Ureter (tissue), 1 donor: ENCODE measurements at regions not wholly inside any gene's neighbourhood (a gene's known extent, or its start where the extent isn't known, plus 50 kb on each side); places are given as distances from the start of the nearest gene placed in this dataset.
"Not testable (repeated sequence)": the region's sequence is repeated elsewhere in the genome, so short reads cannot be mapped to it uniquely, and the experiment has no call there.

Experiments used
- DNase-seq: peaks from one replicate; pipeline ENCODE4 v3.0.0-alpha.2; 2020; ENCODE audit warnings: low spot score
- donor health status: DM: yes; HTN: yes; CAD: no.

DNA sequence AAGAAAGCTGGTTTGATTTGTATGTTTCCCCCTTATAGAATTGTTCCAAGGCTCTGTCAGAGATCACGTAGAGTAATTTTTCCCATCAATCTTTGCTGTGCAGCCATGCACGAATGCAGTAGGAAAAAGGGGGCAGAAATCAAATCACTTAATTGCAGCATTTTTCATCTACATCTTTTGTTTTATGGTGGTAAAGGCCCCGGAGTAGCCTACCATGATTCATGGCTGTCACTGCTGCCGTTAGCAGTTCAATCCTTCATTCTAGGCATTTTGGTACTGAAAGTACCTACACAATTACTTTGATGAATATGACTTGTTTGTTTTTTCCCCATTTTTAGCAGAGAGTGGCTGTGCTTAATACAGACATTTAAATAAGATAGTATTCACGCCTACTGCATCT, 631.9 kb upstream of the MMS22L start:
- DNase-seq = no peak

DNA sequence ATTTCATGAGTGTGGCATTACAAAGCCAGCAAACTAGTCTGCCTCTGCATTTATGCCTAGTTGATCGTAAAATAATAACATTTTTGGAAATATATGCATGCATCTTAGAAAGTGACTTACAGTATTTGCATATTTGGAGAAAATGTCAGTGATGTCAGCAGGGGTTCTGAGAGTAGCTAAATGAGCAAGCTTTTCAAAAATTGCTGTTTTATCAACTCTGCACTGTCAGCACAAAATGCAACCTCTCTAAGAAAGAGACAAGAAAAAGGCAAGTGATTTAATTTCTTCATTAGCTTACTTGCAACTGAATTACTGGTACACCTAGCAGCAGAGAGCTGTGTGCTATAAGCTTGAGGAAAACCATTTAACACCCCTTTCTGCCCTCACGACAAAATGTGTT, 632.5 kb upstream of the MMS22L start:
- DNase-seq = no peak

DNA sequence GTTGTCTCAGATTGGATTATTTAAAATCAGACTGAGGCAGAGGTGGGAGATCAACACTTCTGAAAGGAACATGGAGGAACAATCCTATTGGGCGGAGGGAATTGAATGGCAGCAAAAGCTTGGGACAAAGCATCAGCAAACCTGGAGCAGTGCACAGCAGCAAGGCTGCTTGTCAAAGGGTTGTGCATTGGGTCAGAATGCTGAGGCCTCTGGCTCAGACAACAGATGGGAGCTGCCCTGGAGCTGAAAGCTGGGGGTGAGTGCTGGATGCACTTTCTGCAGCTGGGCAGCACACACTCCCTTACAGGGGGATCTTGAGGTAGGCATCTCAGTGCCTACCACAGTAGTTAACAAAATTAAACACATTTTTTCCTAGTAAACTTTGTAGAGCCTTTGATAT, 634.4 kb upstream of the MMS22L start:
- no peak for DNase-seq

DNA sequence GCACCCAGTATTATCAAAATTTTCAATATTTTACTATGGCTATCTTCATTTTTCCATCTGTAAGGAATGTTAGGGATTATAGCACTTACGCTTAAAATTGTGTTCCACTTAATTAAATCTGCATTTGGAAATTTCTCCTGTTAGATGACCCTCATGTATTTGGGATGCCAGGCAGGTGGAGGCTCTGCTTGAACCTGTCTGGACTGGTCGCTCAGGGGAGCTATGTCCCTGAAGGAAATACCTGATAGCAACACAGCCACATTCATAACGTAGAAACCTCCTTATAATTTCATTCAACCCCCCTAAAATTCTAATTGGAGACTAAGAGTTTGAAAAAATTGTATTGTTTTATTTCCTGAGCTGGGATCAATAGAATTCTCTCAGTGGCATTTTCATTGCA, 636.0 kb upstream of the MMS22L start:
- DNase-seq = no peak

DNA sequence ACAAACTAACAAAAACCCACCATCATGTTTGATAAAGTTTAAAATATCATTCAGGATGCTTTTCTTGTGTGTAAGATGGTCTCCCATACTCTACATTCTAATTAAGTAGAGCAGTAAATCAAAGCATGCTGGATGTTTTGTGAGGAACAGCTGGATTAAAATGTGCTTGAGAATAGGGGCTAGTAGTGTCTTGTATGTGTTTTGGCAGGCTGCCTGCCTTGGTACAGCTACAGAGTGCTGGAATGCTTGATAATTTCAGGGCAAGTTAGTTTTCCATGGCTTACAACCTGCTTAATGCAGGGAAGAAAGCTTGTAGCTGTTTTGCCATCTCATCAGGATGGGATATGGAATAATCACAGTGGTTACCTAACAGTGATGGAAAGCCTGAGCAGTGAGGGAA, 636.6 kb upstream of the MMS22L start:
- no peak for DNase-seq

DNA sequence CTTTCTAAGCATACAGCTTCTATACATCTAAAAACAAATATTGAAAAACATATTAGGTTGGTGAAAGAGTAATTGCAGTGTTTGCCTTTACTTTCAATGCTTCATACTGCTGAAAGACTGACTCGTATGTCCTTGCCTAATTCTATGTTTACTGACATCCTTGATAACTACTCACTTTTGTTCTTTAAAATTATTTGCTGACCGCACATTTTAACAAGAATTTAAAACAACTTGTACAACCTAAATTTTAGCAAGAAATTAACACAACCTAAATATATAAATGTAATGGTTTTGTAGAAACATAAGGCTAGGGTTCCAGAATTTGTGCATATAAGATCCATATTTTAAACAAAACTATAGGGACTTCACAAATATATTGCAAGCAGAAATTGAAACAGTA, 640.2 kb upstream of the MMS22L start:
- DNase-seq = no peak

DNA sequence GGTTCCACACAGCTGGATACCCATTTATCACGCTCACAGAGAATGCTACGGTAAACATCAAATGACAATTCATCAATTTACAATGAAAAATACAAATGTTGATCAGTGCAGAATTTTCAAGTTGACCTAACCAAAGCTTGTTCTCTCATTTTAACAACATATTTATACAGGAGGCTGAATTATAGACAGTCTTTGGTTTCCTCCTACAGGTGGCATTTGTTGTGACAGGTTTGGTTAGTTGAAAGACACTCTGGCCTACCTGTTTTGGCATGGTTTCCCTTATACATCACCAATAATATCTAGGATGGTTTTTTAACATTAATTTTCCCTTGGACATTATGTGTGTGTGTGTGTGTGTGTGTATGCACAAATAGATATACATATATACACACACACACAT, 642.5 kb upstream of the MMS22L start:
- no peak for DNase-seq

DNA sequence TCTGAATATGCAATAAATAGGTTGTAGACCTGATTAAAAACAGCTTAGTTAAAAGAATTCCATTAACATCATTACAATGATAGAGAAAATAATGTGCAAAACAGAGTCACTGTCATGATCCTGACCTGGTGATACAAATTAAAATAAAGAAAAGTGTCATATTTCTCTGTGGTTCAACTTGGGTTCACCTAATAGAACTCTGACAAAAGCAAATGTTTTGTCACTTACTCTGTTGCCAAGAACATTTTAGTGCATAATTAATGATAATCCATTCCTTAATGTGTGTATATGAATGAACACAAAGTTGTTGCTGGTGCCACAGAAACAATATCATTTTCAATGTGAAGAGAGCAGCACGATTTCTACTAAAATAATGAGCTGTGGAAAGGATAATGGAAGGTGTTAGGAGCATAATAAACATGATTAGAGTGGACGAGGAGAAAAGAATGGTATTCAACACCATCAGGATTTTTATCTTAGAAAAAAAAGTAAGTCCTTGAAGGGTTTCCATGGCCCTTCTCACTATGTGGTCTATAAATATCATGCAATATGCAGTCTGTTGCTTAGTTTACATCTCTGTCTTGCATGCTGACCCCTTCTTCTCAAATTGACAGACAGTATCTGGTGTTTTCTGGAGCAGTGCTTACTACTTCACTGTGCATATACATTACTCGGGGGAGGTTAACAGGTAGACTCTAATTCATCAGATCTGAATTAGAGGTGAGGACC, 656.6 kb upstream of the MMS22L start:
- no peak for DNase-seq

DNA sequence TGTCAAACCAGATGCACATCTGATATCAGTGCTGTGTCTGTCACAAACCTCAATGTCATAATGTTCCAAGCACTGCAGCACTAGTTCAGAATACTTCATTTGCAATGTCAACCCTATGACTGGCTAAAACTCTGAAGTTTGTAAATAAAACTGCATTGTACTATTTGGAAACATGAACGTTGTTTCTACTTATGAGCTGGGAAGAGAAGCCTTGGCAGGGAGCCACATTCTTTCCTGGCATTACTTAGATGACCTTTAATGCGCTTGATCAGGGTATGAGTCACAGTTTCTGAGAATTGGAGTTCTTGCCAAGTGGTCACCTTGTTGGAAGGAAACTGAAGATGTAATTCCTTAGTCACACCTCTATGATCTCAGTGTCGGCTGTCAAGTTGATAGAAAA, 664.8 kb upstream of the MMS22L start:
- peak; percentile 50 for DNase-seq

DNA sequence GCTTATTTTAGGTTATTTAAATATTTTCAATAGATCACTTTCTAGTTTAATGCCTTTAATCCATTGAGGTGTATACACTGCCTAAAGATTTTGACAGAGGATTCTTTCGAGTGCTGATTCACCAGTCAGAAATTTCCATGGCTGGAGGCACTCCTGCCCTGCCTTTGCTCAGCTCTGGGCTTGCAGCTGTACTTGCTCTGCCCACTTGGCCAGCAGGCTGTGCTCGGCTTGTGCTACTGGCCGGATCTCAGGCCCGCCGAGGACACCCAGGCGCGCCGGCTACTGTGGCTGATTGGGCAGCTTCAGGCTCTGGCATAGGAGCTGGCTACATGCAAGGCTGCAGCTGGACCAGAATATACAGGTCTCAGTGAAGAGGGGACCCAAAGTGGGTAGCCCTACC, 675.1 kb upstream of the MMS22L start:
- no peak for DNase-seq

DNA sequence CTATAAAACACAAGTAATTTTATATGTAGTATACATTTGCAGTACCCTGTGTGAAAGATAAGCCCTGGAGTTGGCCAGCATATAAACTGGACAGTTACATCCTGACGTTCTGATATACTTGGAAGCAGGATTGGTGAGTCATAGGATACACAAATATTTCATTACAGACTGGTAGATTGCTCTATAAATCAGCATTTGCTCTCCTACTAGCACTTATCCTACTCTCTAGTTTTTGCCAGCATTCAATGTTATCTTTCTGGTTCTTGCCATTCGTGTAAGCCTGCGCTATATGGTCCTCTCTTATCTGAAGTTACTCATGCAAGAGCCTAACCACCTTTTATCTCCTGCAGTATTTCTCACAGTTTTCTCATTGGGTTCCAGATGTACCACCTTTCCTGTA, 680.2 kb upstream of the MMS22L start:
- DNase-seq = no peak

DNA sequence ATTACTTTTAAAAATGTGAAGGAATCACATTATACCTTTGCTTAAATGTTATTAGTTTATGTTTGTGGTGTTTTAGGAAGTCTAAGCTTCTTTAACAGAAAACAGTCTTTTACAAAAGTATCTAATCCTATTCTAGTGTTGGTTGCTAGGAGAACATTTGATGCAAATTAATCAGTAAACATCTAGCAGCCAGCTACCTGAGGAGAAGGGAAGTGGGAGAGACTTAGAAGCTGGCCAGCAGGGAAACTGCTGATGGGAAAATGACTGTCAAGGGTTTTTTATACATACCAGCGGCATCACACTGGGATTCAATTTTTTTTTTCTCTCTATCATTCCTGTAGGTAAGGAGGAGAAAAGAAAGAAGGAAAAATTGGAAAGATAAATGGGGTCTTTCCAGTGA, 686.0 kb upstream of the MMS22L start:
- DNase-seq = no peak

DNA sequence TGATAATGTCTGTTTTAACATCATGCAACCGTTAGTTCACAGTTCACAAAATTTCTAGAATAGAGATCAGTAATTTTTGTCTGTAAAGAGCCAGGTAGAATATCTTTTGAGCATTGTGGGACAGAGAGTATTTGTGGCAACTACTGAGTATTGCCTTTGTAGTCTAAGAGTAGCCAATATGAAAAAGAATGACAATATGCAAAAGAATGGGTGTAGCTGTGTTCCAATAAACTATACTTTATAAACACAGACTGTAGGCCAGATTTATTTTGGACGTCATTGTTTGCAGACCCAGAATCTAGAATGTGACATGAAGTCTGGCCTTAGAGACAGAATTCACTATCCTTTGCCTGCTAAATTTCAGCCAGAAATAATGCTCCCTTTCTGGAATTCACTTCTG, 694.1 kb upstream of the MMS22L start:
- DNase-seq = no peak

DNA sequence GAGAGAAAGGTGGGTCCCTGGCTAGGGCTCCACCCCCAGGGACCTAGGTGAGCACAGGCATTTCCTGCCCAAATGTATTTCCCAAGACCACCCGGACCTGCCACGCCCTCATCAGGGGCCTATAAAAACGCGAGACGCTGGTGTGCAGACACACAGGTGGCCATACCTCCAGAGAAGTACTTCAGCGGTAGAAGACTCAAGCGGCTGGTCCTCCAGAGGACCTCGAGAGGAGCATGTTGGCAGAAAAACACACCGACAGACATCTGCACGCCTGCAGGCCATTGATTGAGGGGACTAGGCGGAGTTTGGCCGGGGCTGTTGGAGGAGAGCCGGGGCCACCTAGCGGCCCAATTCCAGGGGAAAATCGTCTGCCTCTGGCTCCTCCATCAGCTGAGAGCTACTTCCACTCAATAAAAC, 695.8 kb upstream of the MMS22L start:
- DNase-seq = no peak

DNA sequence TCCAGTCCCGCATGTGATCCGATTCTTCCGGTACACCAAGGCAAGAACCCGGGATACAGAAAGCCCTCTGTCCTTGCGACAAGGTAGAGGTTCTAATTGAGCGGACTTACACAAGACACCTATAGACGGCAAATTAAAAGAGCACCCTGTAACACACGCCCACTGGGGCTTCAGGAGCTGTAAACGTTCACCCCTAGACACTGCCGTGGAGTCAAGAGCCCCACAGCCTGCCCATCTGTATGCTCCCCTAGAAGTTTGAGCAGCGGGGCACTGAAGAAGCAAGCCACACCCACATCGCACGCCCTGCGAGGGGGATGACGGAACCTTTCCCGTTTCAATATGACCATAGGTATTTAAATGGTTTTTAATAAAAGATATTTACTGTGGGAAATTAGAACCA, 696.3 kb upstream of the MMS22L start:
- not testable (repeated sequence) for DNase-seq

DNA sequence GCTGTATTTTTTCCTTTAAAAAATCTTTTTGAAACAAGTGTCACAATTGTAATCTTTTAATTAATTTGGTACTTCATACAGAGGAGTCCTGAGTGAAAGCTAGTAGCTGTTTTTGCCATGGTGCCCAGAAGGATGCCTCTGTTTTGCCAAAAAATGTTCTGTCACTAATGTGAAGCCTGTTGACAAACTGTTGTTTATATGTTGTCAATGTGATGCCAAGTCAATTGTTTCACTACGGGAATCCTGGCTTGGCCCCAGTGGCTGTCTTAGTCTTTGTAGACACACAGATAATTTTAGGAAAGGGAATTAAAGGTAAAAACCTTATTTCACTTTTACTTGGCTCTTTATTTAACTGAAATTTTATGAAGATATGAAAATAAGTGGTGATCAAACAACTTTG, 706.4 kb upstream of the MMS22L start:
- DNase-seq = no peak

DNA sequence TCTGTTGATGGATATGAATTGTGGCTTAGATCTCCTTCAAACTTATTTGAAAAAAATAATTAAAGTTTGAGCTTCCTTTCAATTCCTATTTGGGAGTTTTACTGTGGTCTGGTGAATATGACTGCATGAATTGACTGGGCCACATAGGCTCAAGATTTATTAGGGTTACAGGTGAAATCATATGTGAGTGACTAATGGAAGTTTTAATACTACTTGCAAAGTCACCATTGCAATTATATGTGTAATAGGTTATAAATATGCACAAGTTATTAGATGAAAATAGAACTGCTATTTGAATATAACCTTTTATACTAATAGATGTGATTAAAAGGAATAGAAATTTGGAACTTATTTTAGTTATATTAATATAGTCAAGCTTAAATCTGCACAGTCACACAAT, 712.1 kb upstream of the MMS22L start:
- no peak for DNase-seq

DNA sequence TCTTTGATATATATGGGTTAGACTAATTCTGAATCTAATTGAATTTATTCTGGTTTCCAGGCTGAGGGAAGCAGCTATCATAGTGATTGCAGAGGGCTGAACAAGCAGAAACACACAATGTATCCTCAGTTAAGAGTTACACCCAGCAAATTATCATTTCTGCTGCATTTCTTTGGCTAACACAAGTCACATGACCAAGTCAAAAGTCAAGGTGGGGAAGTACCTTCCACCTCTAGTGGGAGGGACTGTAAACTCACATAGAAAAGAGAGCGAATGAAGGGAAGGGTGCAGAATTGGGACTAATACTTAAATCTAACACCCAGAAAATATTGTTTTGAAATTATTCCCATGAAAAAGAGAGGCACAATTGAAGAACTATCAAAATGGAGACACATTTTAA, 719.7 kb upstream of the MMS22L start:
- DNase-seq = no peak

DNA sequence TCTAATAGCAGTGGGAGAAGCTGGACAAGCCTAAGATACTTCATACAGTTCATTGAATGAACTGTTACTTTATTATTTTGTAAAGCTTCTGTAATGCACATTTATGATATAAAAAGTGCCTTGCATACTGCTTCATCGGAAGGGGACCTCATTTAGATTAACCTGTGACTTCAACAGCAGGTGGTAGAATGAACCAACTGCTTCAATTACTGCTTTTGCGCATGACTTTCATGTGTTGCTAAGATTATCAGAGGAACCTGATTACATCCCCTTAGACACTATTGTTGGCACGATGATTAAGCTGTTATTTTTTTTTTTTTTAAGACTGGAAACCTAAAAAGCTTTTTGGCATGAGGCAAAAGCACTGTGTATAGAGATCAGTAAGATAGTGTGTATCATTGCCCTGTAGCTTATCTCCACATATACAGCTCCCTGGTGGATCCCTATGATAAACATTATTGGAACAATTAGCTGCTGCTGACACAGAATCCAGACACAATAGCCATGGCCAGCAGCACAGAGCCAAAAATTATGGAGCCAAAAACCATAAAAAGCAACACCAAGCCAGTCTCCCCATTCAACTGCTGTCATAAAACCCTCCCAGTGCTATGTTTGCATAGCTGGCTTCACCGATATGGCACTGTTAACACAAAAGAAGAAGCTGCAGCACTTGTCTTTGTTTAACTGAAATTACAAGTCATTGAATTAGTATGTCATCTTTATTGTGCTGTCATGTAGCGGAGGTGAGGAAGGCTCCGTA, 731.6 kb upstream of the MMS22L start:
- no peak for DNase-seq

DNA sequence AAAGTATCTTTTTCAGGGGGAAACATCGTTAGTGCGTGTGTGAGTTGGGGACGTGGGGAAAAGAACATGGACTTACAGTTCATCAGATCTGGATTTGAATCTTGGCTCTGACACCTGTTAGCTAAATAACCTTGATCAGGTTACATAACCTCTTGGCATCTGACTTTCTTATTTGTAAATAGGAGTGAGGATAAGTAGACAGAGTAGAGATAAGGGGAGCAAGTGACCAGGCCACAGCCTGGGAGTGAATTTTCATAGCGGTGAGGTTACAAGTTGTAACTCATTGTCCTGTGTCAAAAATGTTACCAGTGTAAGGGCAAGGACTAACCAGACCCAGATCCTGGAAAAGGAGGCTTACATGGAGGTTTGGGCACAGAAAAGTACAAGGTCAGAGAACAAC, 733.5 kb upstream of the MMS22L start:
- DNase-seq = no peak

DNA sequence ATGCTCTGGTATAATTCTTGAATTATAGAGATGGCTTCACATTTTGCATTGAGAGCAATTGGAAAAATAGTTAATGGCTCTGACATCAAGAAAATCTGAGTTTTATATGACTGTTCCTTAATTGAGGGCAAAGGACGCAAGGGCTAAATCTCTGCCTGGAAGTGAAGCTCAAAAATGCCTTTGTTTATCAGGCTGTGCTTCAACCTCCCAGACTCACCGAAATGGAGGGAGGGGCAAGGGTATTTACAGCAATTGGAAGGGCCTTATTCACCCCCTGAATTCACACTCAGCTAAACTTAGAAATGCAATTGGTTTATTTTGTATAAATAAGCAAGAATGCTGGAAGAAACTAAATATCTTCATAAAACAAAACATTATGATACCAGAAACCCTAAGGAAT, 737.2 kb upstream of the MMS22L start:
- no peak for DNase-seq

DNA sequence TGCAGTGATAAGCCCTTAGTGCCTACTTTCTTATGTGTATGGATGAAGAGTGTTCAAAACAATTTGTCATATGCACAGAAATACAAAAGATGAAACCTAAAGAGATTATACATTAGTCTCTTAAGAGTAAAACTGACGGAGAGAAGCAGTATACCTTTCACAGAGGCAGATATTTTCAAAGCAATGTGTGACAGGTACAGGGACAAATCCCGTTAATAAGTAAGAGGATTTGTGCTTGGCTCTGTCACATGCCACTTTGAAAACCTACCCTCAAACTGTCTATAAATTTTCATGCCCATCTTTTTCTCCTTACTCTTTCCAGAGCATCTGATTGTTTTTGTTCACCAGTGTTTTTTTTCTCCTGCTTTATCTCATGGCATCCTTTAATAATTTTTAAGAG, 741.3 kb upstream of the MMS22L start:
- DNase-seq = no peak

DNA sequence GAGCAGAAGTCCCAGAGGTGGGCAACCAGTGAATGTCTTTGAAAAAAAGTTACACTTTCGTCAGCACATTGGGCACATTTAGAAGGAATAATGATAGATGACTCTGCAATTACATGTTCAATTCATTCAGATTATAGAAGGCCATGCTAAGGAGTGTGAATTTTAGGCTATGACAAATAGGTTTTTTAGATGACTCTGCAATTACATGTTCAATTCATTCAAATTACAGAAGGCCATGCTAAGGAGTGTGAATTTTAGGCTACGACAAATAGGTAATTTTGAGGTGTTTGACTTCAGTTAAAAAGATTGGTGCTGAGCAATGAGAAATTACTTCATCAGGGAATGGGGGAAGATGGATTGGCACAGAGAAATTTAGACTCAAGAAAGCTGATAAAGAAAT, 744.9 kb upstream of the MMS22L start:
- no peak for DNase-seq

DNA sequence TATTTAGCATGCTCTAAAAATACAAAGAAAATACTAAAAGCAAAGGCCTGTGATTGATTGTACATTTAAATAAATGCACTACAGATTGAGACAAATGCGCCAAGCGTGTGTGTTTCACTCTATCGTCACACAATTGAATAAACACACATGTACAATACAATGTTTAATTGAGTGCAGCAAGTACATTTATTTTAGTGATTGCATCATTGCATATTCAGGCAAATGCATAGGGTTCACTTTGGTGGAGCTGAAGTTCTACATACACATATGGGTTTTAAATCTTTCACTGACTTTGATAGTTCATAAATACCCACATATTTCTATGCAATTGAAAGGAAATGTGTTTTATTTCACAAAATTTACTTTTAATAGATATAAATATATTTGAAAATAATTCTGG, 750.6 kb upstream of the MMS22L start:
- DNase-seq = no peak
